GM21360 (cell line): ENCODE measurements at regions not wholly inside any gene's neighbourhood (a gene's known extent, or its start where the extent isn't known, plus 50 kb on each side); places are given as distances from the start of the nearest gene placed in this dataset.

Source experiments
- ATAC-seq: cut with Tn5 transposase; IDR thresholded peaks from one replicate; pipeline ENCODE4 v1.9.1; 2021; ENCODE audit warnings: mild to moderate bottlenecking, moderate library complexity; ENCODE audit not compliant: unreplicated experiment

DNA sequence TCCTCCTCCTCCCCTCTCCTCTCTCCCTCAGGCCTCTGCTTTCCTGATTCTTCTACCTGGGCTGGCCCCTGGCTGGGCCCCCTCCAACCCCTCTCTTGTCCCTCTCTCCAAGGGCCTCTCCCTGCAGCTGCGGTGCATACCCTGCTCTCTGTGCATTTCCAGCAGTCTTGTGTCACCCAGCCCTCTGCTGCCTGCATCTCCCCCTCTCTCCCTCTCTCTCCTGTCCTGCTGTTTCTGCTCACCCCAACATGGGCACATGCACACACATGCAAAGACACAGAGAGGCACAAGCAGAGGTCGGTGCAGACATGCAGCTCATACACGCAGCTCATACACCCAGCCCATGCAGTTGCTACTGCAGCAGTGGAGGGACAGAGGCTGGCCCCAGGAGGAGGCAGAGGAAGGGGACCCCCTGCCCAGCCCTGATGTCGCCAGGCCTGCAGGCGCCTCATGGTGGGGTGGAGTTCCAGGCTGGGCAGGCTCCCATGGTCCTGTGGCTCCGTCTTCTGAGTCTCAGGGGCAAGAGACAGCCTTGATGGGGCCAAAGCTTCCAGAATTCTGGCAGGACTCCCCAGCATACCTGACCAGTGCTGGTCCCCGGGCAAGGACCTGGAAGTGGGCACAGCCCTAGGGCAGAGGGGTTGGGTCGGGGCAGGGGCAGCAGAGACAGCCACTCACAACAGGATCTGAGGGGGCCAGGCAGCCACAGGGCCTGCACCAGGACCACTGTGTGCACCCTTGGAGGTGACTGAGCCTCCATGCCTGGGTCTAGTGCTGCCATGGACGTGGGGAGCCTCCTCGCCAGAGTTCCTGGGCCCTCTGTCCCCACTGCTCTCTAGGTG is 216.9 kb downstream of the C9orf50 start:
- ATAC-seq = no peak

DNA sequence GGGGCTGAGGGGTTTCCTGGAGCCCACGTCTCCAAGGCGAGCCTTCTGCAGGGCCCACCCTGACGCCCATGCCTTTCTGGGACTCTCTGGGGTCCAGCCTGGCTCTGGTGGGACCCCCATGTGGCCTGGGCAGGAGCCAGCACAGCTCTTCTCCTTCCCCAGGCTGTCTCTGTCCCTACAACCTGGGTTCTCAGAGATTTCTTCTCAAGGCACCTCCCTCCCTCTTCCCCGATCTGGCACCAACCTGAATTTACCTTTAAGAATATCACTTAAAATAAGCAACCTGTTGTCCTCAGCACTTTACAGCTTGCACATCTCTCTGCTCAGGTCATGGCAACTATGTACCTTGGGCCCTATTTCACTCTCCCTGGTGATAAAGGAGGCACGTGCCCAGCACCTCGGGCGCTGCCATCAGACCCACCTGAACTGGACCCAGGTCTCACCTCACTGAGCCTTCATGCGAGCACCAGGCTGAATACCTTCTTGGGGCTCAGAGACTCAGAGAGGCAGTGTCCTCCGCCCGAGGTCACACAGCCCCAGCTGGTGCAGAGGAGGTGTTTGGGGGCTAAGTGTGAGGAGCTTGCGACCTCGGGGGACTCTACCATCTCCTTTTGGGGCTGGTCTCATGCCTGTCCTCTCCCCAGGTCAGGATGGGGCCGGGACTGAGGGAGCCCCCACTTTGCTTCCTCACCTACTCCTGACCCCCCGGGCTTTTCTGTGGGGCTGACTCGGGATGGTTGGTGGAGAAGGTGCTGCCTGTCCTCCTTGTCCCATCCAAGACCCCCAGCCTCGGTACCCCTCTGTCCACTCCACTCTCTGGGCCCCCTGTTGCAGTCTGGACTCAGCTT is 217.7 kb downstream of the C9orf50 start:
- ATAC-seq = no peak

DNA sequence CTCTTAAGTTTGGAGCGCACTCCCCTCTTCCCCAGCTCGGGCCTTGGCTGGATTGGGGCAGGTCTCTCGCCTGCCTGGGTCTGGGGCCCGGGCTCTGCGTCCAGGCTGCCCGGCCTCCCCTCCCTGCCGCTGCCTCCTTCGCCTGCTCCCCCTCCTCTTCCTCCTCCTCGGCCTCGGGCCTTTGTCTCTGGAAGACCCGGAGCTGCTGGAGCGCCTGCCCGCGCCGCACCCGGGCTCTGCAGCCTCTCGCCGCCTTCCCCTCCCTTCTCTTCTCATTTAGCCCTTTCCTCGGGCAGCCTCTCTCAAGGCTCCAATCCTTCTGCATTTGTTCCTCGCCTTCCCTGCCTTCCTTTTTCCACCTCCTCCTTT is 218.5 kb downstream of the C9orf50 start:
- no peak for ATAC-seq

DNA sequence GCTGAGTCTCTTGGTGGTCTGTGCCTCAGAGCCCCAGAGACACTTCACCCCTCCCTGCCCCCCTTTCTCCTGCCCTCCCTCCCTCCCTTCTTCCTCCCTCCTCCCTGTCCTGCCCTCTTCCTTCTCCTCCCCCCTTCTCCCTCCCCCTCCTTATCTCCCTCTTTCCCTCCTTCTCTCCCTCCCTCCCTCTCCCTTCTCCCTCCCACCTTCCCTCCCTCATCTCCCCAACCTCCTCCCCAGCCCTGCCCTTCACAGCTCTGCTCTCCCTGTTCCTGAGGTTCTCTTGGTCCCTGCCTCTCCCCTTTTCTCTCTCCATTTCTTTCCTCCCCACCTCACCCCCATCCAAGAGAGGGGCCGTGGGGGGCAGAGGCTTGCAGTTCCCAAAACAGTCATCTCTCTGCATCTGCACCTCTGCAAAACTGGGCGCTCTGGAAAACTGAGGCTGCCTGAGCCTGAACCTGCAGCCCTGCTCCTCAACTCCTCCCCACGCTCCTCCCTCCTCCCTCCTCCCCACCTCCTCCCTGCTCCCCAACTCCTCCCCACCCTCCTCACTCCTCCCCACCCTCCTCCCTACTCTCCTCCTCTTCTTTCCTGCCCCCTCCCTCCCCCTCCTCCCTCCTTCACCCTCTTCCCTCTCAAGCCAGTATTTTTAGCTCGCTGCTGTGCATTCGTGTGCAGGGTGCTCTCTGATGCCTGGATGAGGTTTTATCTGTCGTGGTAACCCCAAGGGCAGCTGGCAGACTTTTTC is 219.1 kb downstream of the C9orf50 start:
- no peak for ATAC-seq

DNA sequence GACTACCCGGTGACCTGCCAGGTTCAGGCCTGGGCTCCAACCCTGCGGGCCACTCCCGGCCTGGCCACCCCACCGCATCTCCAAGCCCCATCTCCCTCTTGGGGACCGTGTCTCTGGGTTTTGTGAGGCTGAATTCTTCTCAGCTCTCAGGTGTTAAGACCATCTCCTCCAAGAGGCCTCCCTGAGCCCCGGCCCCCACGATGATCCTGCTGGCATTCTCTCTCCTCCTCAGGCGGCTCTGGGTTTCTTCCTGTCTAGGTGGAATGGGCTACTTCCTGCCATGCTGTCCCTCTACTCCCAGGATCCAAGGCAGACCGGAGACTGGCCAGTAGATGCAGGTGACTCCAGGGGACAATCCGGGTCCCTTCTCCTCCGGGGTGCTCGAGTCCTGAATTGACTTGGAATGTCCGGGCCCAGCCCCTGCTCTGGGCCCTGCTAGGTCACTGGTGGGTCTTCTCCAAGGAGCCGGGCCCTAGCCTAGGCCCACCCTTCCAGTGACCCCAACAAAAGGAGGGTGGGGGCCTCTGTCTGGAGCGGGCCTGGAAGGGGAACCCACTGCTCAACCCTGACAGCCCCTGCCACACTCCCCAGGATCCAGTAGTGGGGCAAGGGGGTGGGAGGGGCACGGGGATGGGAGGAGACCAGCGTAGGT is 219.8 kb downstream of the C9orf50 start:
- no peak for ATAC-seq

DNA sequence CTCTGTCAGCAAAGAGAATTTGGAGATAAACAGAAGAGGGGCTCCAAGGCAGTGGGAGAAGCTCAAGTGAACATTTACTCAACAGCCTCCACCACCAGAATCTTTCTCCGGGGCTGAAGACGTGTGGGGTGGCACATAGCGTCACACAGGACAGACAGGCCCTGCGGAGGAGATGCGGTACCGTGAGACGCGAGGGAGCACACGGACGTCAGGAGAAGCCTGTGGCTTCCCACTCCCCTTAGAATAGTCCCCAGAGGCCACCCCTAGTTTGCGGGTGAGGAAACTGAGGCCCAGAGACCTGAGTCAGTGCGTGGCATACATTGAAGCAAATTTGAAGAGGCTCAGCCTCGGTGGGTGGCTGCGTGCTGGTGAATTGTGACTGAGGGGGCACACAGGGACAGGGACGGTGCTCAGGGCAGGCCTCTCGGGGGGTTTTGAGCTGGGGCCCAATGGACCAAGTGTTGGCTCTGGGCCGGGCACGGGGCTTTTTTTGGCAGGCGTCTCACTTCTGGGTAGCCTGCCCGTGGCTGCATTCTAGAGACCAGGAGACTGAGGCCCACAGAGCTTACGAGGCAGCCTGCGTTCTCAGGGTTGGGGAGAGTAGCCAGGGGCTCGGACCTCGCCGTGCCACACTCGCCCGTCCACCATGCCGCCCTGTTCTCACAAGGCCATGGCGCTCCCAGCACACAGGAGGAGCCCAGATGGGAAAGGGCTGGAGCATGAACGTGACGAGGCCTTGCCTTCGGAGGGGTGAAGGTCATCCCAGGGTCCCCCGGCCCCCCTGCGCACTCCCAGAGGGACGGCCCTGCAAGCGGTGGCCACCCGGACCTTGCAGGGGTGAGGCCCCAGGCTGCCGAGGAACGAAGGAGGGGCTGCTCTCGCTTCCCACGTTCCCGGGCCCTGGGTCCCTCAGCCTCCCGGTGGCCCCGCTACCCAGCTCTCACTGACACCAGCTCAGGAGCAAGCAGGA is 220.6 kb downstream of the C9orf50 start:
- ATAC-seq = no peak

DNA sequence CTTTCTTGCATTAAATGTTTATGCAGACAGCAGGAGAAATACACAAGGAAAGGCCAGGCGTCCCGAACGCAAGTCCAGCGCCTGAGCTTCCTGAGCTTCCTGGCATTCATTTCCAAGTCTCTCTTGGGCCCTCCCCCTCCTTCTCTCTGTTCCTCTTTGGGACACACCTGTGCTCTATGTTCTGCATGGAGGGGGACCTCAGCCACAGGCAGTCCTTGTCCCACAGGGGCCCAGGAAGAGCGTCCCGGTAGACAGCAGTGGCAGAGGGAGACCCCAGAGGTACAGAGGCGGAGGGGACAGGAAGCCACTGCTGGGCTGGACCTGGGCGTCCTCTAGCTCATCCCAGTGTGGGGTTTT is 221.3 kb downstream of the C9orf50 start:
- ATAC-seq = no peak

DNA sequence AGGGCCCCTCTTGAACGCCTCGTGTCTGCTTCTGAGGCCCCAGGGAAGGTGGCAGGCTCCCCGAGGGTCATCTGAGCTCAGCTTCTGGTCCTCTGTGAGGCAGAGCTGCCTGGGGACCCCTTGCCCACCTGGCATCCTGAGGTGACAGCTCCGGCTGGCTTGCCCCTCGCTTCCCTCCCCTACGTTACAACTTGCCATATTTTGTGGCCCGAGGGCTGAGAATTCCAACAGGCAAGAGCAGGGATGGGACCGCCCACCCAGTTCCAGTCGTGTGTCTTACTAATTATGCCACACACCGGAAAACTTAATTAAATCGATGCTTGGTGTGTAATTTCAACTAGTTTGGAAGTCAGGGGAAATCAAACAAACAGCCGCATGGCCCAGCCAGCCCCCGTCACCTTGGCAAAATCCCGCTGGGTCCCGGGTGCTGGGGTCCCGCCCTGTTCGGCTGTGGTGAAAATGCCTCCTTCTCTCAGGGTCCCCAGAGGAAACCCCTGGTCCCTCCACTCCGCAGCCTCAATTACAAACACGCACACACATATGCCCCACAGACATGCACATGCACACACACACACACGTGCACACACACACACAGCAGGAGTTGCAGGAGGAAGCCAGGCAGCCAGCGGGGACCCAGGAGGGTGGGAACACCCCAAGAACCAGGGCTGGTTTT is 221.0 kb upstream of the IER5L start:
- ATAC-seq = no peak

DNA sequence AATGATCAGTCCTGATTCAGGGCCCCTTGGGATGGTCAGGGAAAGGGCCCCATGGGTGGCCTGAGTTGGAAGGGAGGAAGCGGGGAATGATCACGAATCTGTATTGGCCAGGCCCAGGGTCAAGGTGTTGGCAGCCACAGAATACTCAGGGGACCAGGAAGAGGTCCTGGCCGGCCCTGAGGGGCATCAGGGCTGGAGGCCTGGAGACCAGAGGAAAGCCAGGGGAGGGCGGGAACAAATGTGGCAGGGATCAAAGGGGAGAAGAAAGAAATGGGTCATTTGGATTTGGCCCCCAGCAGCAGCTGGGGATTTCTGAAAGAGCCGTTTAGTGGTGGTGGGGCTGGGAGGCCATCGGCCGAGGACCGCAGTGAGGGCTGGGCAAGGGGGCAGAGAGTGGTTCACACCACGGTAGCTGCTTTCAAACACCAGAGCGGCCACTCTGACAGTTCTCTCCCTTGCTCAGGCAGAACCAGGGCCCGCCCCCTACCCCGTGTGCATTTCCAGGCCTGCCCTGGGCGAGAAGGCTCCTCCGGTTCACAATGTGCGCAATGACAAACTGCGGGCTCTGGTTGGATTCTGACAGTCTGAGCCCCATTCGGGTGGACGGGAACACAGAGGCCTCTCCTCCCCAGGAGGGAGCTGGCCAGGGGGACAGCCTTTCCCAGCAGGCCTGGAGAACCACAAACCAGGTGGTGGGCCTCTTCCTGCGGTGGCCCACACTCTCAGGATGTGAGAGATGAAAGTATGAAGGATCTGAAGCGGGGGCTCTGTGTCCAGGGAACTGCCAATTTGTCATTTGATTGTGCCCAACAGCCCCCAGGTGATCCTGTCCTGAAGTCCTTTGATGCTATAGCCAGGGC is 220.3 kb upstream of the IER5L start:
- ATAC-seq = no peak

DNA sequence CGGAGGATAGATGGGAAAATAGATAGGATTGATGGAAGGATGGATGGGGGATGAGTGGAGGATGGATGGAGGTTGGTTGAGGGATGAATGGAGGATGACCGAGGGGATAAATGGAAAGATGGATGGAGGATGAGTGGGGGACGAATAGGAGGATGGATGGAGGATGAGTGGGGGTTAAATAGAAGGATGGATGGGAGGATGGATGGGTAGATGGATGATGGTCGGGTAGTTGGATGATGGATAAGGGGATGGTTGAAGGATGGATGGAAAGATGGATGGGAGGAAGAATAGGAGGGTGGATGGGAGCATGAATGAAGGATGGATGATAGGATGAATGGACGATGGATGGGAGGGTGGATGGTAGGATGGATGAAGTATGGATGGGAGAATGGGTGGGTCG is 219.3 kb upstream of the IER5L start:
- no peak for ATAC-seq

DNA sequence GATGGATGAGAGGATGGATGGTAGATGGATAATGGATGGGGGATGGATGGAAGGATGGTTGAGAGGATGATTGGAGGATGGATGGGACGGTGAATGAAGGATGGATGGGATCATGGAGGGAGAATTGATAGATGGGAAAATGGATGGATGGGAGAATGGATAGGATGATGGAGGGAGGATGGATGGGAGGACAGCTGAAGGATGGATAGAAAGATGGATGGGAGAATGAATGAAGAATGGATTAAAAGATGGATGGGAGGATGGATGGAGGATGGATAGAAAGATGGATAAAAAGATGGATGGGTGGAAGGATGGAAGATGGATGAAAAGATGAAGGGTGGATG is 218.3 kb upstream of the IER5L start:
- no peak for ATAC-seq

DNA sequence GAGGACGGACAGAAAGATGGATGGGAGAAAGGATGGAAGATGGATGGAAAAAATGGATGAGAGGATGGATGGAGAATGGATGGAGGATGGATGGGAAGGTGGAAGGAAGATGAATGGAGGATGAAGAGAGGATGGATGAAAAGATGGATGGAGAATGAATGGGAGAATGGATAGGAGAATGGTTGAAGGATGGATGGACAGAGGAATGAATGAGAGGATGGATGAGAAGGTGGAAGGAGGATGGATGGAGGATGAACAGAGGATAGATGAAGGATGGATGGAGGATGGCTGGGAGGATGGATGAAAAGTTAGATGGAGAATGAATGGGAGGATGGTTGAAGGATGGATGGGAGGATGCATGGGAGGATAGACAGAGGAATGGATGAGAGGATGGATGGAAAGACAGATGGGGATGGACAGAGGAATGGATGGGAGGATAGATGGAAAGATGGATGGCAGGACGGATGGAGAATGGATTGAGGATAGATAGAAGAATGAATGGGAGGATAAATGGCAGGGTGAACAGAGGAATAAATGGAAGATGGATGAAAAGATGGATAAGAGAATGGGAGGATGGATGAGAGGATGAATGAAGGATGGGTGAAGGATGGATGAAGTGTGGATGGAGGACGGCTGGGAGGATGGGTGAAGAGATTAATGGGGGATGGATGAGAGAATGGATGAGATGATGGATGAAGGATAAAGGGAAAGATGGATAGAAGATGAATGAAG is 217.7 kb upstream of the IER5L start:
- no peak for ATAC-seq

DNA sequence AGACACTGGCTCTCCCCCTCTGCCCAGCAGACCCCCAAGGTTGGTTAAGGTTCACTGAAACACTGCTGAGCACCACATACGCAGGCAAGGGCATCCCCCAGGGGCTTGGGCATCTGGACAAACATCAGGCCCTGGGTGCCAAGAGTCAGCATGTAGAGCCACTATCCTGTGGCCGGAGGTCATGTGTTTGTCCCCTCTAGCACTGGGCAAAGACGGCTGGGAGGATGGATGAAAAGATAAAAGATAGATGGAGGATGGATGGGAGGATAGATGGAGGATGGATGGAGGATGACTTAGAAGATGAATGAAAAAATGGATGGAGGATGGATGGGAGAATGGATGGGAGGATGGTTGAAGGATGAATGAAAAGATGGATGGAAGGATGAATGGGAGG is 216.8 kb upstream of the IER5L start:
- no peak for ATAC-seq

DNA sequence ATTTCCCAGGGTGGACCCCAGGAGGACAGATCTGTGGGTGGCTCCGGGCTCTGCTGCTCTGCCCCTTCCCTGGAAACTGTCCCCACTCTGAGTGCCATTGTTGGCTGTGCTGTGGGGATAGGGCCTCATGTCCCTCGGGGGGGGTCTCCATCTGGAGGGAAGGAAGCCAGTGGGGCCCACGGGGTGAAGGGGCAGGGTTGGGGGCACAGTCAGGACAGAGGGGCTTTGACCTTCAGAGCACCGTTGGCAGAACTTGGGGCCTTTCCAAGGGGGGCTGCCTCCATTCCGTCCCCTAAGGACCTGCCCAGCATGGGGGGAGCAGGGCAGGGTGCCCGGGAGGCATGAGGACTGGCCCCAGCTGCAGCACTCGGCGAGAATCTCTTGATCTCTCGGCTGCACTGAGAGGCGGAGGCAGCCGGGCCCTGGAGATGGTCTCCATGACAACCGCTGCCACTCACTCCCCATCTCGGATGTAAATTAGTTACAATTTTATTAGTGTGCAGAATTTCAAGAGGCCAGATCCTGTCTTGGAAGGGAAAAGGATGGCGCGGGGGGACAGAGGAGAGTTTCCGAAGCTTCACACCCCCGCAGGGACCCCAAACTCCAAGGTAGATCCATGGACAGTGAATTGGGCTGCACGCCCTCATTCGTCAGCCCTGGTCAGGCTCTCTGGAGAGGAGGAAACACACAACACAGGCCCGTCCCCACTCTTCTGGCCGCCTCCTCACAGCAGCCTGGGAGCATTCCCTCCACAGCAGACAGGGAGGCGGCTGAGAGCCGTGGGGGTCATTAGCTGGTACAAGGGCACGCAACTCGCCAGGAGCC is 216.2 kb upstream of the IER5L start:
- ATAC-seq = no peak

DNA sequence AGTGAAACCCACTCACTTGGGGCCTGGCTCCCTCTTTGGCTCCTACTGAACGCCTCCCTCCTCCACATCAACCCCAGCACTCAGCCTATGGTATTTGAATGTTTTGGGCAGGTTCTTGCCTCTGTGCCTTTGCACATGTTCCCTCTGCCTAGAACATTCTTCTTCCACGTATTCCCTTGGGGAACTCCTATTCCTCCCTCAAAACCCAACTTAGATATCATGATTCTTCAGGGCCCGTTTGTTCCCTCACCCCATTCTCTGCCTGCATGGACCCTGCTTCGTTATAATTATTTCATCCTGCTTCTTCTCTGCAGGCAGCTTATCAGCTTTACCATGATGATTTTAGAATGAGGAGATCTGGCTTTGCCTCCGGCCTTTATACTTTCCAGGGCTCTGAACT is 215.0 kb upstream of the IER5L start:
- no peak for ATAC-seq

DNA sequence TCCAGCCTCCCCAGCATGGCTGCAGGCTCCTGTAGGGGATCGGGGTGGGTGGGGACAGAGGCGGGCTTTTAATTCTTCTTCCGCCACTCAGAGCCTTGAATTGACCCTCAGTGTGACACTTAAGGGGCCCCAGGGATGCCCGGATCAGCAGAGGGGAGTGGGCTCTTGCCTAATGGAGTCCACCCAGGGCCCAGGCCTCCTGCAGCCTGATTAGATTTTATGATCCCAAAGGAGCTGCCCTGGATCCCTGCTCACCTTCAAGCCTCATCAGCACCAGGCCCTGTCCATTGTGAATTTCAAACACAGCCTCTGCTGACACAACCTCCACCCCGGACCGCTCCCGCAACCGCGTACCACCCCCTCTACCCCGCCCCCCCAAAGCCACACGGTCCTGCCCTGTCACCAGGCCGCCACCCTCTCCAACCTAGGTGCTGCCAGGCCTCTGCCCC is 214.1 kb upstream of the IER5L start:
- no peak for ATAC-seq

DNA sequence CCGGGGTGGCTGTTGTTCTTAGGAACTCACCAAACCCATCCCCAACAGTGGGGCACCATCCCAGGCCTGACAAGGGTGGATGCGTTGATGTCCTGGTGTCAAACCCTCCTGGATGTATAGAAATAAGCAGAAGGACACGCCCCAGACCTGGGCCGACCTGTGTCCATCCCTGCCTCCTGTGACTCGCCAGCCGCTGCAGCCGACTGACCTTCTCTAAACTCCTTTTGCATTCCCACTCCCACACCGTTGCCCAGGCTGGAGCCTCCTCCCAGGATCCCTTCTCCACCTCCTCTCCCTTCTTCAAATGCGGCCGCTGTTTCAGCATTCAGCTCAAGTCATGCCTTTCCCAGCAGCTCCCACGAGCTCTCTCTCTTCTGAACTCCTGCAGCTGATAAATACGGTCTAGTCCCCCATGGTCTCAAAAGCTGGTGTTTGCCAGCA is 213.2 kb upstream of the IER5L start:
- ATAC-seq = no peak
